Mesenchymal stem cell (in vitro differentiated cells and primary cell): ENCODE measurements at regions not wholly inside any gene's neighbourhood (a gene's known extent, or its start where the extent isn't known, plus 50 kb on each side); places are given as distances from the start of the nearest gene placed in this dataset.

ENCODE experiments used
- DNase-seq: peaks from one replicate; pipeline ENCODE4 v3.0.0-alpha.2; 2013
- H2AFZ ChIP-seq: one replicate; pipeline ENCODE4 v1.6.1; 2013; ENCODE audit warnings: low read depth, mild to moderate bottlenecking, control low read depth, inconsistent platforms, low read length, moderate library complexity
- H2AK5ac ChIP-seq: 2 replicates; pipeline ENCODE4 v1.6.1; 2013; ENCODE audit warnings: low read length, moderate library complexity, mild to moderate bottlenecking, inconsistent platforms; ENCODE audit not compliant: severe bottlenecking
- H2BK120ac ChIP-seq: one replicate; pipeline ENCODE4 v1.6.1; 2013; ENCODE audit warnings: low read depth, mild to moderate bottlenecking, inconsistent platforms, low read length, moderate library complexity
- H2BK12ac ChIP-seq, 2 experiments: one replicate each; pipeline ENCODE4 v1.6.1; 2013; ENCODE audit warnings: inconsistent platforms in 2 of 2, low read length in 2 of 2, mild to moderate bottlenecking in 2 of 2, moderate library complexity in 2 of 2, control low read depth in 1 of 2
- H2BK15ac ChIP-seq: one replicate; pipeline ENCODE4 v1.6.1; 2013; ENCODE audit warnings: mild to moderate bottlenecking, low read depth, inconsistent platforms; ENCODE audit not compliant: poor library complexity, severe bottlenecking
- H2BK5ac ChIP-seq: 2 replicates; pipeline ENCODE4 v1.6.1; 2013; ENCODE audit warnings: low read depth, mild to moderate bottlenecking, low read length, control low read depth, inconsistent platforms; ENCODE audit not compliant: poor library complexity, severe bottlenecking
- H3K14ac ChIP-seq, 2 experiments: one replicate each; pipeline ENCODE4 v1.6.1; 2013; ENCODE audit warnings: inconsistent platforms in 2 of 2, low read length in 2 of 2, control low read depth in 1 of 2, mild to moderate bottlenecking in 1 of 2, moderate library complexity in 1 of 2
- H3K18ac ChIP-seq, 2 experiments: one replicate each; pipeline ENCODE4 v1.6.1; 2013; ENCODE audit warnings: inconsistent platforms in 2 of 2, low read length in 2 of 2, control low read depth in 1 of 2, low read depth in 1 of 2, mild to moderate bottlenecking in 1 of 2
- H3K23ac ChIP-seq, 2 experiments: one replicate each; pipeline ENCODE4 v1.6.1; 2013; ENCODE audit warnings: inconsistent platforms in 2 of 2, low read length in 2 of 2, mild to moderate bottlenecking in 2 of 2, moderate library complexity in 2 of 2, control low read depth in 1 of 2
- H3K27ac ChIP-seq: 2 replicates; pipeline ENCODE4 v1.5.1; 2013; ENCODE audit warnings: mild to moderate bottlenecking, moderate library complexity, low read length, control low read depth, inconsistent platforms; ENCODE audit not compliant: poor library complexity, severe bottlenecking
- H3K27me3 ChIP-seq, 2 experiments: 2 replicates each; pipeline versions ENCODE4 v1.6.1 to v1.7.0; 2013; ENCODE audit warnings: low read length in 2 of 2, mild to moderate bottlenecking in 2 of 2, moderate library complexity in 2 of 2, control low read depth in 1 of 2, inconsistent platforms in 1 of 2; ENCODE audit not compliant: control insufficient read depth in 1 of 2, insufficient read depth in 1 of 2
- H3K36me3 ChIP-seq, 2 experiments: 2 replicates each; pipeline versions ENCODE4 v1.6.1 to v1.7.0; 2013; ENCODE audit warnings: low read length in 2 of 2, control low read depth in 1 of 2, inconsistent platforms in 1 of 2, low read depth in 1 of 2, mild to moderate bottlenecking in 1 of 2; ENCODE audit not compliant: insufficient read depth in 2 of 2, control insufficient read depth in 1 of 2
- H3K4ac ChIP-seq, 2 experiments: one replicate each; pipeline ENCODE4 v1.6.1; 2013; ENCODE audit warnings: inconsistent platforms in 2 of 2, low read length in 2 of 2, mild to moderate bottlenecking in 2 of 2, moderate library complexity in 2 of 2, control low read depth in 1 of 2, low read depth in 1 of 2
- H3K4me1 ChIP-seq: 2 replicates; pipeline ENCODE4 v1.6.1; 2013; ENCODE audit warnings: low read depth, low read length, control low read depth; ENCODE audit not compliant: control insufficient read depth, insufficient read depth
- H3K4me2 ChIP-seq: 2 replicates; pipeline ENCODE4 v1.6.1; 2013; ENCODE audit warnings: low read length, mild to moderate bottlenecking, inconsistent platforms; ENCODE audit not compliant: poor library complexity, severe bottlenecking
- H3K4me3 ChIP-seq, 2 experiments: 2 replicates each; pipeline versions ENCODE4 v1.5.1 to v1.7.0; 2013; ENCODE audit warnings: low read length in 2 of 2, mild to moderate bottlenecking in 2 of 2, control low read depth in 1 of 2, low read depth in 1 of 2; ENCODE audit not compliant: insufficient read depth in 1 of 2
- H3K79me1 ChIP-seq: replicated peaks from 2 replicates; pipeline ENCODE4 v1.6.1; 2013; ENCODE audit warnings: mild to moderate bottlenecking, control low read depth, low read length, inconsistent platforms; ENCODE audit not compliant: poor library complexity, severe bottlenecking
- H3K9ac ChIP-seq: 2 replicates; pipeline ENCODE4 v1.7.0; 2013; ENCODE audit warnings: mild to moderate bottlenecking, low read length, moderate library complexity
- H3K9me3 ChIP-seq: 2 replicates; pipeline ENCODE4 v1.7.0; 2013; ENCODE audit warnings: mild to moderate bottlenecking, low read length; ENCODE audit not compliant: control insufficient read depth
- H4K8ac ChIP-seq: one replicate; pipeline ENCODE4 v1.6.1; 2013; ENCODE audit warnings: inconsistent platforms, mild to moderate bottlenecking, low read length, moderate library complexity
- H4K91ac ChIP-seq: one replicate; pipeline ENCODE4 v1.6.1; 2013; ENCODE audit warnings: mild to moderate bottlenecking, low read length, inconsistent platforms
- WGBS: methylation state at CpG from one replicate; pipeline ENCODE4 v1.1.7; 2013; ENCODE audit warnings: mixed read lengths; 5-methylcytosine and 5-hydroxymethylcytosine counted together

- Histone ChIP-seq H2AK5ac (no peak overlapping the region), H3K27ac (no peak overlapping the region)
- 100% methylated on average over 2 of the region's 5 CpGs for WGBS
Observed at GRCh38 chr13:28588296-28588695, 70.6 kb upstream of the POMP start.

GRCh38 chr13:28587174-28587540 is 71.8 kb upstream of the POMP start:
- H3K4ac ChIP-seq: no peak overlapping the region
- H4K91ac ChIP-seq: no peak overlapping the region
- H4K8ac ChIP-seq: no peak overlapping the region
- H3K9me3 ChIP-seq: no peaks in the 10 kb centered on the region
- H3K79me1 ChIP-seq: no peaks in the 10 kb centered on the region
- H2BK12ac ChIP-seq: no peak overlapping the region
- H2BK120ac ChIP-seq: no peak overlapping the region
- 100% methylated on average over 2 of the region's 2 CpGs for WGBS
- H2AFZ ChIP-seq: no peak overlapping the region
- no peak overlapping the region for H3K27ac ChIP-seq
- H2BK5ac ChIP-seq: no peak overlapping the region
- H3K36me3 ChIP-seq: no peaks in the 10 kb centered on the region
- H3K4me2 ChIP-seq: no peak overlapping the region
- no peak for DNase-seq
- H3K4me3 ChIP-seq: no peak overlapping the region
- no peak overlapping the region for H3K18ac ChIP-seq
- H3K4me1 ChIP-seq: peaks cover 7% of the 10 kb centered on the region
- no peak overlapping the region for H3K23ac ChIP-seq
- no peak overlapping the region for H3K9ac ChIP-seq
- no peak overlapping the region for H2BK15ac ChIP-seq
- H3K14ac ChIP-seq: no peak overlapping the region
- no peaks in the 10 kb centered on the region for H3K27me3 ChIP-seq
- H2AK5ac ChIP-seq: peak overlapping the region; percentile 15

More at GRCh38 chr13:28588296-28588695, 70.6 kb upstream of the POMP start:
- no peak overlapping the region for H3K18ac ChIP-seq
- no peaks in the 10 kb centered on the region for H3K79me1 ChIP-seq
- no peak overlapping the region for H2AFZ ChIP-seq
- H4K8ac ChIP-seq: no peak overlapping the region
- H3K36me3 ChIP-seq: no peaks in the 10 kb centered on the region
- H3K4ac ChIP-seq: no peak overlapping the region
- no peak overlapping the region for H3K9ac ChIP-seq
- no peak overlapping the region for H3K4me2 ChIP-seq
- no peaks in the 10 kb centered on the region for H3K9me3 ChIP-seq
- H2BK15ac ChIP-seq: no peak overlapping the region
- no peak for DNase-seq
- no peak overlapping the region for H2BK12ac ChIP-seq
- no peak overlapping the region for H3K14ac ChIP-seq
- H3K4me3 ChIP-seq: no peak overlapping the region
- H4K91ac ChIP-seq: no peak overlapping the region
- peaks cover 5% of the 10 kb centered on the region for H3K4me1 ChIP-seq
- H2BK5ac ChIP-seq: no peak overlapping the region
- no peak overlapping the region for H2BK120ac ChIP-seq
- H3K27me3 ChIP-seq: no peaks in the 10 kb centered on the region
- H3K23ac ChIP-seq: no peak overlapping the region

DNA sequence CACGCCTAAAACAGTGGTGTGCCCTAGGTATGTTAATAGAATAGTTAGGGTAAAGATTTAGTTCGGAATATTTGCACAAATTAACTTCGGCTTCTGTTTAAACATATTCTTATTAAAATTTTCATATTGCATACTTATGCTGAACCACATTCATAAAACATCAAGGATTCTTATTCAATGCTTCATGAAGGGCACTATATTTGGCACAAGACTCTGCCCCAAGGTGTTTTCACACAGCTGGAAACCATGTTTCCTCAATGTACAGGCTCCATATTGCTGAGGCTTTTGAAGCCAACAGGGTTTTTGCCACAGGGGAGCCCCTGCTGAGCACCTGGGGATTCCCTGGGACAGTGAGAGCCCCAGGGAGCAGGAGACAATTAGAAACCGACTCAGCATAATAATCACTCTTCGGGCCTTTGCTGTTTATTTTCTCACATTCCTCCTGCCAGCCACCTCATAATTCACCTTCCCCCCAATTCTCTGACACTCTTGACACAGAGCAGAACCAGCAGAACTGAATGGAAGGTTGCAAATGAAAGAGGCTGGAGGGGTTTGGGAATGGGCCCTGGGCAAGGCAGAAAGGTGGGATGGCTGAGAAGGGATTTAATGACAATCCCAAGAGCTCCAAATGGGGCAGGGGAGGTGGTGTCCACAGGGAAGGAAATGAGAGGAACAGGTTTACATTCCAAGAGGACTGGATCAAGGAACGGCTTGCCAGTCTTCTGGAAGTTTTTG is 72.3 kb upstream of the POMP start:
- H3K14ac ChIP-seq: no peak overlapping the region
- no peaks in the 10 kb centered on the region for H3K79me1 ChIP-seq
- no peak overlapping the region for H2BK15ac ChIP-seq
- no peaks in the 10 kb centered on the region for H3K27me3 ChIP-seq
- WGBS: 68% methylated on average over 5 of the region's 6 CpGs
- H4K91ac ChIP-seq: no peak overlapping the region
- H2BK12ac ChIP-seq: no peak overlapping the region
- no peaks in the 10 kb centered on the region for H3K36me3 ChIP-seq
- no peak overlapping the region for H2BK120ac ChIP-seq
- H3K4ac ChIP-seq: no peak overlapping the region
- H3K23ac ChIP-seq: no peak overlapping the region
- H3K4me3 ChIP-seq: no peak overlapping the region
- no peak overlapping the region for H3K18ac ChIP-seq
- no peak overlapping the region for H3K9ac ChIP-seq
- no peak overlapping the region for H4K8ac ChIP-seq
- no peak overlapping the region for H2AFZ ChIP-seq
- peaks cover 7% of the 10 kb centered on the region for H3K4me1 ChIP-seq
- no peak overlapping the region for H3K27ac ChIP-seq
- no peak for DNase-seq
- H2AK5ac ChIP-seq: peak overlapping the region; percentile 15
- no peak overlapping the region for H2BK5ac ChIP-seq
- H3K4me2 ChIP-seq: no peak overlapping the region
- H3K9me3 ChIP-seq: no peaks in the 10 kb centered on the region

GRCh38 chr13:28585561-28585960 is 73.4 kb upstream of the POMP start:
- Histone ChIP-seq H3K18ac (no peak overlapping the region), H3K4ac (no peak overlapping the region), H2AK5ac (peak overlapping the region; percentile 68), H3K27ac (peak overlapping the region; percentile 94), H2BK15ac (no peak overlapping the region), H3K9me3 (no peaks in the 10 kb centered on the region), H3K9ac (no peak overlapping the region), H3K79me1 (no peaks in the 10 kb centered on the region), H3K4me3 (no peak overlapping the region), H2BK120ac (no peak overlapping the region), H3K4me2 (no peak overlapping the region), H2BK12ac (no peak overlapping the region), H3K23ac (no peak overlapping the region), H2AFZ (no peak overlapping the region), H4K8ac (no peak overlapping the region), H3K36me3 (no peaks in the 10 kb centered on the region), H4K91ac (no peak overlapping the region), H3K14ac (no peak overlapping the region), H2BK5ac (no peak overlapping the region), H3K4me1 (peaks cover 7% of the 10 kb centered on the region), H3K27me3 (no peaks in the 10 kb centered on the region)
- peak; percentile 45 for DNase-seq
- 94% methylated on average over 1 of the region's 1 CpG for WGBS
